GM10266 (cell line): ENCODE measurements at regions not wholly inside any gene's neighbourhood (a gene's known extent, or its start where the extent isn't known, plus 50 kb on each side); places are given as distances from the start of the nearest gene placed in this dataset.

Source experiments
- DNase-seq: peaks from one replicate; pipeline ENCODE4 v3.0.0; 2012; ENCODE audit errors: extremely low spot score
- CTCF ChIP-seq: IDR thresholded peaks from 2 replicates; pipeline ENCODE4 v1.5.1; 2012; ENCODE audit warnings: mild to moderate bottlenecking, low read depth; ENCODE audit not compliant: control insufficient read depth, insufficient read depth; ENCODE audit errors: missing control alignments

DNA sequence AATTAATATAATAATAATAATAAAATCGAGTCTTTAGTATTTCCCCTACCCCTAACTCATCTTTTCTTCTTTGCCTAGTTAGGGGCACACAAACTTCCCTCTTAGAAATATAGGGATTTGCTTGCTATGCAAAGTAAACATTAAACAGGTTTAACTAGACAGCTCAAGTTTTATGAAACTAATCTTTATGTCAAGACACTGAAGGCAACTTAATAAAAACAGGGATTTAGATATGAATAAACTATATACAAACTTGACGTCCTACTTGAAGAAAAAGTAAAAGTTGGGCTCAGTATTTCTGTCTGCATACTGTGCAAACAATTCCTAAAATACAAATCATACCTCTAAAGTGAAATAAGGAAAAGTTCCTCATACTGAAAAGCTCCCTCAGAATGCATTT, 52.1 kb upstream of the CAV2 start:
- TF ChIP-seq CTCF, result no peak

DNA sequence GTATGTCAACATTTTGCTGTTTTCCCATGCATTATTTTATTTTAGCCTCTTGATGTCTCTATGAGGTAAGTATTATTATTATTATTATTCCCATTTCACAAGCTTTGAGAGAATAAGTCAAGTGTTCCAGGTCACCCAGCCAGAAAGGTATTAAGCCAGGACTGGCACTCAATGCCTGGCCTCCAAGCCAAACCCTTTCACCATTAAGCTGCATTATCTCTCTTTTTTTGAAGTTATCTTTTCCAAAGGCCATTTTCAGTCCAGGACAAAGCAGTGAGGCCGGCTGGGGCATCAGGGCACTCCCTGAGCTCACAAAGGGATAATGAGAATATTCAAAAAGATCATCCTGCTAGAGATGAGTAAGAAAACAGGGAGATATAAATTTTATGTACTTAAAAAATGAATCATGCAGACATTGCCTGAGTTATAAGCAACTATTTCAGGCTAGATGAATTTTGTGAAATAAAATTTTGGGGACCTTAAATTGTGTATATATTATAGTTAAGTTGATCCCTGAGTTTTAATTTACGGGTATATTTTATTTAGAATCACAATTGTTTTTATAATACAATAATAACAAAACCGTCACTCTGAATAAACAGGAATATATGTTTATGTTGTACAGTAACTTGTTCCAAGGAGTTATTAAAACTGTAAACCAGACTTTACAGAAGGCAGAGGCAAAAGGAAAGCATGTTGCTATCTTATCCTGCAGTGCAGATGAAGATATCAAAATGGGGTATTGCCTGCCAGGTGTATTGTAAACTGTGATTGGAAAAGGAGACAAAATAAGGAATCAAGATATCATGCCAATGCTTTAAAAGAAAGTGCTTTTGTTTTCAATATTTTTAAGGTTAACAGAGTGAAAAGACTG, 51.3 kb upstream of the CAV2 start:
- DNase-seq, result no peak
- TF ChIP-seq CTCF, result no peak

More for the DNA sequence above, 52.1 kb upstream of the CAV2 start:
- no peak for DNase-seq

- no peak for TF ChIP-seq CTCF
- DNase-seq, result no peak
These were observed 50.1 kb upstream of the CAV2 start for GRCh38 chr7:116449441-116449840.
